ENCODE measurements at regions not wholly inside any gene's neighbourhood (a gene's known extent, or its start where the extent isn't known, plus 50 kb on each side); places are given as distances from the start of the nearest gene placed in this dataset.

GRCh38 chr4:101500742-101501141 is 153.4 kb upstream of the PPP3CA start:
- DNase-seq (ENCODE audit: insufficient read length, low spot score) (no peak), FAIRE-seq (no peak)
- TF ChIP-seq CTCF (IDR thresholded peaks at IDR 0.05; ENCODE audit: insufficient read depth, missing control alignments) = no peak

GRCh38 chr4:101475246-101475645 is 127.9 kb upstream of the PPP3CA start:
- no peak for TF ChIP-seq CTCF (IDR thresholded peaks at IDR 0.05; ENCODE audit: insufficient read depth, missing control alignments)

GRCh38 chr4:101471201-101471600 is 123.9 kb upstream of the PPP3CA start:
- no peak for DNase-seq (ENCODE audit: insufficient read length, low spot score)
- TF ChIP-seq CTCF (IDR thresholded peaks at IDR 0.05; ENCODE audit: insufficient read depth, missing control alignments) = no peak
- no peak for FAIRE-seq

More at GRCh38 chr4:101475246-101475645, 127.9 kb upstream of the PPP3CA start:
- peak; percentile 72 for FAIRE-seq
- peak; percentile 36 for DNase-seq (ENCODE audit: insufficient read length, low spot score)

GRCh38 chr4:101464596-101464995 is 117.3 kb upstream of the PPP3CA start:
- TF ChIP-seq CTCF (IDR thresholded peaks at IDR 0.05; ENCODE audit: insufficient read depth, missing control alignments) = no peak
- no peak for DNase-seq (ENCODE audit: insufficient read length, low spot score)
- no peak for FAIRE-seq

- FAIRE-seq (no peak), DNase-seq (ENCODE audit: insufficient read length, low spot score) (no peak)
- TF ChIP-seq CTCF (IDR thresholded peaks at IDR 0.05; ENCODE audit: insufficient read depth, missing control alignments) = no peak
These were observed 111.6 kb upstream of the PPP3CA start for GRCh38 chr4:101458914-101459313.

- no peak for FAIRE-seq
- DNase-seq (ENCODE audit: insufficient read length, low spot score) = no peak
- TF ChIP-seq CTCF (IDR thresholded peaks at IDR 0.05; ENCODE audit: insufficient read depth, missing control alignments) = no peak
These were observed 111.1 kb upstream of the PPP3CA start for GRCh38 chr4:101458473-101458872.

- TF ChIP-seq CTCF (IDR thresholded peaks at IDR 0.05; ENCODE audit: insufficient read depth, missing control alignments) = no peak
- FAIRE-seq (peak; percentile 21), DNase-seq (ENCODE audit: insufficient read length, low spot score) (no peak)
These were observed 103.8 kb upstream of the PPP3CA start for GRCh38 chr4:101451086-101451485.
